Left renal pelvis (tissue), 4 donors: ENCODE measurements at regions not wholly inside any gene's neighbourhood (a gene's known extent, or its start where the extent isn't known, plus 50 kb on each side); places are given as distances from the start of the nearest gene placed in this dataset.
"Not testable (repeated sequence)": the region's sequence is repeated elsewhere in the genome, so short reads cannot be mapped to it uniquely, and the experiment has no call there.

Experiments used
- DNase-seq, 4 donors: peaks; one replicate each; pipeline ENCODE4 v3.0.0-alpha.2; 2013; ENCODE audit warnings: low read depth in 4 of 4, low spot score in 3 of 4

DNA sequence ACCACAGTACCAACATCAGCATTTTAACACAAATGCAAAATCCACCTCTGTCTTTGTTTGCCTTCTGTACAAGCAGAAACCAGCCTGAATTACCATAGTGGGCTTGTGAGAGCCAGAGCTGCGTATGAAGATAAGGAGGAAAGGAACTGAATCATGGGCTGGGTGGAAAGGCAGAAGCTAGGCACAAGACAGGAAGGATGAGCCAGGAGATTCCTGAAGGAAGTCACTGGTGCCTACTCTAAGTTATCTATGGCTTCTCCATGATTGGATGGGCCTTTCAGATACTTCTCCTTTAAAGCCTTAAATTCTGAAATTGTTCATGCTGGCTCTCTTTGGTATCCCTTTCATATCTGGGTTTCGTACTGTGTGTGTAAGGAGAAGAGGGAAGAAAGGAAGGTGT, 140.6 kb downstream of the LCA5 start:
- no peak for DNase-seq

GRCh38 chr6:79394690-79395089, 142.5 kb downstream of the LCA5 start:
- DNase-seq, result no peak

DNA sequence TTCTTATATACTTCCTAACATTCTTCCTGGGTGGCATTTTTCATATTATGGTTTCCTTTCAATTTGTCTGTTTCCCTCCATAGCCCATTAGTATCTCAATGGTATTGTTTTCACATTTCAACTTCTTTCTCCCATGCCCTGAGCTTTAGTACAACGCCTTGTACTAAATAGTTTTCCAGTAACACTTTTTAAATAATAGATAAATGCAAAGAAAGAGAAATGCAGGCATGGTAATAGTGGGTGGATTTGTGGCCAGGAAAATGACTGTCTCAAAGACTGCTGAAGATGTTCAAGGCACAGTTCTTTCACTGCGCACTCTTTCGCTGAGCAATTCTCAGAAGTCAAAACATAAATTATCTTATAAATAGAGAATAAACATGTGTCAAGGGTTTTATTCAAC, 145.1 kb downstream of the LCA5 start:
- no peak for DNase-seq

- no peak for DNase-seq
These were observed 145.8 kb downstream of the LCA5 start for GRCh38 chr6:79391480-79391879.

GRCh38 chr6:79385893-79386292, 151.3 kb downstream of the LCA5 start:
- DNase-seq, result no peak

- no peak for DNase-seq
These were observed 150.9 kb upstream of the HMGN3 start for GRCh38 chr6:79385333-79385732.

DNA sequence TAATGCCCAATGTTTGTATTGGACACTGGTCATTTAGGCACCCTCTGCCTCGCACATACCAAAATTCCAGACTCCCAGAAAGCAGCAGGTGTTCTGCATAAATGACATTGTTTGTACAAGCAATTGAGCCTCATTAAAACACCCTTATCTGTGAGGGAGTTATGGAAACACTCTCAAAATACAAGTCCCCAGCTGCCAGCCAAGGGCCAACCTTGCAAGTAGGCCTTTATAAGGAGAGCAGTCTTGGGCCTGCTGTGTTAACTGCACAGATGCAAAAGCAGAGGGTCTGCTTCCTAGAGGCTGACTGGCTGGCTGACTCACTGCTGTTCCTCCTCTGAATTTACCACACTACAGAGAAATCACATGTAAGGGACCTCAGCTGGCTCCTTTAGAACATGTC, 150.4 kb upstream of the HMGN3 start:
- DNase-seq, result no peak

DNA sequence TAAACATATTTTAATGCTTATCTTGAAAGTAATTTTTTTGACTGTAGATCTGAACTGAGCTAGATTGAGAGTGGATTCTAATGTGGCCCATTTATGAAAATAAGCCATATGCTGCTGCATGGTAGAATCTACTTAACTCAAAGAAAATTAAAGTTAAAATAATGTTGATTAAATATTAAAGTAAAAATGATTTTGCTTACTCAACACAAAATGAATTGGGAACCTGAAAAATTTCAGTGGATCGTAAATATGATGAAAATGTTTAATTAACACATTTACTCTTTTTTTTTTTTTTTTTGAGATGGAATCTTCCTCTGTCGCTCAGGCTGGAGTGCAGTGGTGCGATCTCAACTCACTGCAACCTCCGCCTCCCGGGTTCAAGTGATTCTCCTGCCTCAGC, 144.5 kb upstream of the HMGN3 start:
- DNase-seq, result no peak

DNA sequence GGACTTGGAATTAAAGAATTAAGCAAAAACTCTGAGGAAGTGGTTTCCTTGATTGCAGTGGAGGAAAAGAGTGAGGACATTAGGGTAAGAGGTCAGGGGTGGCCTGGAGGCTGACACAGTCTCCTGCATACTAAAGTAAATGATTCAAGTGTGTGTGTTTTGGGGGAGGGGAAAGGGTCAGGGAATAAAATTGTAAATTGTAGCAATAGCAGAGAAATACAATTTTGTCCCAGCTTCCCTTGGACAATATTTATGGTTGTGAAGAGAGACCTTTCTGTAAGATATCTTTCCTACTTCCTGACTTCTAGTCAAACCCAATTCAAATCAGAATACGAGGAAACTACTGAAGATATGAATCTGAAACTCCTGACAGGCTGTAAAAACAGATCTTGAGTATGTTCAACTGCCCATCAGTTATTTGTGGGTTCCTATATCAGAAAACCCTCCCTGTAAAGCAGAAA, 143.4 kb upstream of the HMGN3 start:
- peak in 2 of 4 donors; percentile 47 to 53 for DNase-seq

DNA sequence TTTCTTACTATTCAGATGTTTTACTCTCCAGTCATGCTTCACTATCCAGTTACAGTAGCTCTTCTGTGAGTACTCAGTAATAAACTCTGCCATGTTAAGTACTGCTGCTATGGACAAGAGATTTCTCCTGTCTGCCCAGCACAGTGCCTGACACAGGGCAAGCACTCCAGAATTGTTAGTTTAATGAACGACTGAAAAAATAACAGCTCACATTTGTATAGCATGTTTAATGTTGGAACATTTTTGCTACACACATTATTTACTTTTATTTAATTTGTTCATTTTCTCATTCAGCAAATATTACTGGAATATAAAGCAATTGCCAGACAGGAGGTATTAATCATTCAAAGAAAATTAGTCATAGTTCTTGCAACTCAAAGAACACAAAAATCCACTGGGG, 142.6 kb upstream of the HMGN3 start:
- no peak for DNase-seq

DNA sequence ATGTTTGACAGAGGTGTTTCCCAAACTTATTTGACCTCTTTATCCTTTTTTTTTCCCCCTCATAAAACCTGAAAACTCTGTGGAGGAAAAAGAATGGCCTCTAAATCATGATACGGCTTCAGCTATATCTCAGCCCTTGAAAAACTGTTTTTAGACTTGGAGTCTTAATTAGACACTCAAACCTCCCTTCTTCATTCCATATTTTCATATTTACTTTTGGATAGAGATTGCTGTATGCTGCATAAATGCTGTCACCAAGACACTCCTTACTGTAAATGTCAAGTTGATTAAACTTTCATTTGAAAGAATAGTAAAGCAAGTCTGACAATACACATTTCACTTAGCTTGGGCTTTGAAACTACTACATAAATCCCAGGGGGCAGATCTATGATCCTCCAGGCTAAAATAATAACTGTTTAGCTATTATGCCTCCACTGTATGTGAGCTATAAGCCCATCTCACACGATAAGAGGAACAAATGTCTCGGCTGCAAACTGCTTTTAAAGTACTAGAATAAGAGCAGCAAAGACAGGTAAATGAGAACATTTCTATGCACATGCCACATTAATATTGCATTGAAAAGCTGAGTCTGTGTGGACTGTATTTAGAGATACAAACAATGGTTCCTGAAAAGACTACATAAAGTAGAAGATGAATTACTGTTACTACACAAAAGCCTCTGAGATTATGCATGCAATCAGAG, 141.3 kb upstream of the HMGN3 start:
- no peak for DNase-seq

DNA sequence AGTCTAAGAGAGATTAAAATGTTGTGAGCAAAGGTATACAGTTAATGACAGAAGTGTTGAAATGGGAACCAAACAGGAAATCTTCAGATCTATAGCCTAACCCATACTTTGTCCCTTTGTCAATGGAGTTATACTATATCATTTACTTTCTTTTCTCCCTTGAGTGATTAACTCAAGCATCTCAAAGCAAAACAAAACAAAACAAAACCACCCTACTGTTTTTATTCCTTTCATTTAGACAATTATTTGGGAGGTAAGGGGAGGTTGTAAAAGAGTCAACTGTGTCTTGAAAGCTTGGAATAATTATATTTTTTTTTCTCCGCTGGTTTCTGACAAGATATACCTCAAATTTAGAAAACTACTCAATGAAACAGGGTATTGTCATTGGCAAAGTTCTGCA, 139.8 kb upstream of the HMGN3 start:
- DNase-seq, result no peak

GRCh38 chr6:79373880-79374279, 139.4 kb upstream of the HMGN3 start:
- DNase-seq, result no peak

DNA sequence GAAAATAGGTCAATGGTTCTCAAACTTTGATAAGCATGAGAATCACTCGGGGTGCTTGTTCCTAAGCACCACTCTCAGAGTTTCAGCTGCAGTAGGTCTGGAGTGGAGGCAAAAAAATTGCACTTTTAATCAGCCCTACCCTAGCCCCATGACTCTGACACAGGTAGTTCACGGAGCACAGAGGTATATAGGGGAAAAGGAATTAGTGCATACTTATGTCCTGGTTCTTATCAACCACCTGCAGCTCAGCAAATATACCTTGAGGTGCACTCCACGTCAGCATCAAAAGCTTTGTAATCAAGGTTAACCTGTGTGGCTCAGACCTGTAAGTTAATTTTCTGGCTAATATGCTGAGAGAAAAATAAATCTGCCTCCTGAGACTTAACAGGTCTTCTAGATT, 138.8 kb upstream of the HMGN3 start:
- DNase-seq, result no peak

- no peak for DNase-seq
These were observed 138.3 kb upstream of the HMGN3 start for GRCh38 chr6:79372757-79373156.

DNA sequence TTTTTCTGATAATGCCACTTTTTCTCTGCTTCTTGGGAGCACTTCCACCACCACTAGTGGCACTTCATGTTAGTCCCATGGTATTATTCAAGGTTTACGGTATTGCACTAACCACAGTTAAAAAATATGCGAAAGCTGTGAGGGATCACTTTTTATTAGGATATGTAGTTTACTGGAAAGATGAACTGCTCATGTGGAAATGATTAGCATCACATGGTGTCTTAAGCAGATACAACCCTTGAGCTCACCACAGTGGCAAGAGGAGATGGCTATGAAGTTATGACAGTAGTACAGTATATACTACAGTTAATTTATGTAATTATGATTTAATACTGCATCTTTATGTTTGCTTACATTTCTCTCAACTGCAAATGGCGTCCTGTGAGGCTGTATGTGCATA, 134.5 kb upstream of the HMGN3 start:
- no peak for DNase-seq

DNA sequence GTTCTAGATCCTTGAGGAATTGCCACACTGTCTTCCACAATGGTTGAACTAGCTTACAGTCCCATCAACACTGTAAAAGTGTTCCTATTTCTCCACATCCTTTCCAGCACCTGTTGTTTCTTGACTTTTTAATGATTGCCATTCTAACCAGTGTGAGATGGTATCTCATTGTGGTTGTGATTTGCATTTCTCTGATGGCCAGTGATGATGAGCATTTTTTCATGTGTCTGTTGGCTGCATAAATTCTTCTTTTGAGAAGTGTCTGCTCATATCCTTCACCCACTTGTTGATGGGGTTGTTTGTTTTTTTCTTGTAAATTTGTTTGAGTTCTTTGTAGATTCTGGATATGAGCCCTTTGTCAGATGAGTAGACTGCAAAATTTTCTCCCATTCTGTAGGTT, 129.0 kb upstream of the HMGN3 start:
- DNase-seq, result not testable (repeated sequence)

DNA sequence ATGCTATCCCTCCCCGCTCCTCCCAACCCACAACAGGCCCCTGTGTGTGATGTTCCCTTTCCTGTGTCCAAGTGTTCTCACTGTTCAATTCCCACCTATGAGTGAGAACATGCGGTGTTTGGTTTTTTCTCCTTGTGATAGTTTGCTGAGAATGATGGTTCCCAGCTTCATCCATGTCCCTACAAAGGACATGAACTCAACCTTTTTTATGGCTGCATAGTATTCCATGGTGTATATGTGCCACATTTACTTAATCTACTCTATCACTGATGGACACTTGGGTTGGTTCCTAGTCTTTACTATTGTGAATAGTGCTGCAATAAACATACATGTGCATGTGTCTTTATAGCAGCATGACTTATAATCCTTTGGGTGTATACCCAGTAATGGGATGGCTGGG, 126.6 kb upstream of the HMGN3 start:
- not testable (repeated sequence) for DNase-seq

DNA sequence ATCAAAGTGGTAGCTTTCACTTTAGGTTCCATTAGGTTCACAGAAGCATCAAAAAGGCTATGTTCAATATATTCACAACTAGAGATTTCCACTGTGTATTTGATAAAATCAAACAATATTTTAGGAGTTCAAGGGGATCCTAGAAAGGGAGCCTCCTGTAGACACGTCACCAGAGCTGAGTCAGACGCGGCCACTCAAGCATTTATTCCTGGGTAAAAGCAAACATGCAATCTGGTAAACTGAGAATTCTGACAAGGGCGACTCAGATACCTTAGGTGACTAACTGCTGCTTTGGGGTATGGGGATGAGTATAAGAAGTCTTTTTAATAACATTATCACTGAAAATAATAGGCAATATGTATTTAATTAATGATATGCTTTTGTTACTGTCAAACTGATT, 118.7 kb upstream of the HMGN3 start:
- DNase-seq, result no peak

DNA sequence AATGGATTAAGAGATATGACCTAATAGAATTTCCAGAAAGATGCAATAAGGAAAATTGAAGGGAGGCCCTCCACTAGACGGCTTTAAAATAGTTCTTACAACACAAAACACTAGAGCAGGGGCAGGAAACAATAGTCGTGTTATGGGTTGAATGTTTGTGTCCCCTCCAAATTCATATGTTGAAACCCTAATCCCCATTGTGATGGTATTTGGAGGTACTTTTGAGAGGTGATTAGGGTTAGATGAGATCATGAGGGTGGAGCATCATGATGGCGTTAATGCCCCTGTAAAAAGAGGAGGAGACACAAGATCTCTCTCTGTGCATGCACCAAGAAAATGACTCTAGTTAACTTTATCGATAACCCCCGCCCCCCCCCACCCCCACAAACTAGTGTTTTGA, 104.0 kb upstream of the HMGN3 start:
- no peak for DNase-seq

- no peak for DNase-seq
These were observed 100.7 kb upstream of the HMGN3 start for GRCh38 chr6:79335133-79335674.

GRCh38 chr6:79334674-79335073, 100.2 kb upstream of the HMGN3 start:
- DNase-seq, result no peak

DNA sequence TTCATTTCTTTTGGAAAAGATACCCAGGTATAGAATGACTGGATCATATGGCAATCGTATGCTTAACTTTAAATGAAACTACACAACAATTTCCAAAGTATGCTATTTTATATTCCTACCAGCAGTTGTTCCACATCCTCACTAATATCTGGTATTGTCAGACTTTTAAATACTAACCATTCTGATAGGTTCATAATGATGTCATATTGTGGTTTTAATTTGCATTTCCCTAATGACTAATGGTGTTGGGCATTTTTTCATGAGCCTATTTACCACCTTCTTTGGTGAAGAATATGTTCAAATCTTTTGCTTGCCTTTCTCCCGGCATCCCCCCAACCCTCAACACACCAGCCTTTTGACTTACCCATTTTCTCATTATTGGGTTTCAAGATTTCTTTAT, 96.2 kb upstream of the HMGN3 start:
- no peak for DNase-seq
